Adrenal gland (tissue), 9 donors: ENCODE measurements at regions not wholly inside any gene's neighbourhood (a gene's known extent, or its start where the extent isn't known, plus 50 kb on each side); places are given as distances from the start of the nearest gene placed in this dataset.

Experiments
- DNase-seq, 7 donors: peaks; one replicate each; pipeline ENCODE4 v3.0.0-alpha.2; 2019 to 2020
- H3K27ac ChIP-seq, 5 donors: fragments of 200-600 bp; sonication (generic) in 4 of 5; 1 replicate in 3 of 5; 2 replicates in 2 of 5; pipeline versions ENCODE4 v1.5.1 to v1.8.0; 2016 to 2020; ENCODE audit warnings: mild to moderate bottlenecking in 1 of 5
- H3K27me3 ChIP-seq: fragments of 200-600 bp; 2 replicates; pipeline ENCODE4 v1.8.0; 2021
- H3K36me3 ChIP-seq, 2 donors: fragments of 200-600 bp; replicated peaks in 1 of 2; 1 replicate in 1 of 2; 2 replicates in 1 of 2; pipeline versions ENCODE4 v1.5.1 to v1.8.0; 2018 to 2022
- H3K4me1 ChIP-seq, 2 donors: fragments of 200-600 bp; replicated peaks in 1 of 2; 1 replicate in 1 of 2; 2 replicates in 1 of 2; pipeline versions ENCODE4 v1.5.1 to v1.8.0; 2018 to 2021
- H3K4me3 ChIP-seq, 4 donors: fragments of 200-600 bp; sonication (generic) in 3 of 4; one replicate each; pipeline ENCODE4 v1.5.1; 2016 to 2018
- H3K9me3 ChIP-seq, 3 donors: fragments of 200-600 bp; sonication (generic) in 1 of 3; replicated peaks in 1 of 3; 1 replicate in 2 of 3; 2 replicates in 1 of 3; pipeline versions ENCODE4 v1.5.1 to v1.8.0; 2016 to 2021
- POLR2A ChIP-seq, 2 donors: fragments of 450-650 bp; IDR thresholded peaks; one replicate each; pipeline ENCODE4 v1.6.1; 2017; ENCODE audit warnings: antibody characterized with exemption in 2 of 2, mild to moderate bottlenecking in 2 of 2, moderate library complexity in 1 of 2
- WGBS, 4 donors: extraction: QIAGEN DNeasy Blood & Tissue Kit in 2 of 4; methylation state at CpG; one replicate each; pipeline versions ENCODE4 v1.1.5 to v1.1.7; 2013 to 2017; 5-methylcytosine and 5-hydroxymethylcytosine counted together
- intact Hi-C, 2 donors: fragments of 100-400 bp; cut with DNase I; formaldehyde crosslinking; loops; one replicate each; pipeline versions ENCODE4 v1.14.1 to v1.15.0; 2022 to 2023
- TF ChIP-seq, protein P1 (sequence below), 6 experiments: fragments of 450-650 bp in 4 of 6; fragments of 200-600 bp in 2 of 6; sonication (generic) in 1 of 6; IDR thresholded peaks; 1 replicate in 5 of 6; 2 replicates in 1 of 6; pipeline versions ENCODE4 v1.5.1 to v1.8.0; 2016 to 2021; ENCODE audit warnings: antibody characterized with exemption in 6 of 6, mild to moderate bottlenecking in 2 of 6, moderate library complexity in 1 of 6
- donor health status: healthy with polysubstance abuse.
- donor health status: Bipolar disorder and iron deficiency.
- donor health status: DM: yes; HTN: yes; CAD: no.
- donor health status: DM: no; HTN: no; CAD: no.
- donor health status: DM: no; HTN: no; CAD: no.

DNA sequence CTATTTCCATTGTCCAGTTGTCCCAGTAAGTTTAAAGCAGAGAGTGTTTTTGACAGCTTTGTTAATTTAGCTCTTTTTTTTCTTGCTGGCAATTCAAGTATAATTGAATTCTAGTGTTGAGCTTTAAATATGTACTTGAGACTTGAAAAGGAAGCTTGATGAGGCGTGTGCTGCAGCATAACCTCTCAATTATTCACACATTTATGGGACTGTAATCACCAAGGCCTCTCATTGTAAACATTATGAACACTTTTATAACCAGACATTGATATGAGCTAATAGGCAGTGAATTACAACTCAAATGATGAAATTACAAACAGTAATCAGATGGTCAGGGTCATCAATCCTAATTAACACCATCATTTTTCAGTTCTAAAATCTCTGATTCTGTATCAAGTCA, 378.0 kb upstream of the DDHD1 start:
- DNase-seq: no peak
- H3K9me3 ChIP-seq: no peaks in the 10 kb centered on the region
- no peak overlapping the region for H3K27ac ChIP-seq
- no peaks in the 10 kb centered on the region for H3K4me1 ChIP-seq
- no peaks in the 10 kb centered on the region for H3K27me3 ChIP-seq
- no peak for TF ChIP-seq POLR2A (IDR thresholded peaks at IDR 0.05)
- TF ChIP-seq, protein P1, sequence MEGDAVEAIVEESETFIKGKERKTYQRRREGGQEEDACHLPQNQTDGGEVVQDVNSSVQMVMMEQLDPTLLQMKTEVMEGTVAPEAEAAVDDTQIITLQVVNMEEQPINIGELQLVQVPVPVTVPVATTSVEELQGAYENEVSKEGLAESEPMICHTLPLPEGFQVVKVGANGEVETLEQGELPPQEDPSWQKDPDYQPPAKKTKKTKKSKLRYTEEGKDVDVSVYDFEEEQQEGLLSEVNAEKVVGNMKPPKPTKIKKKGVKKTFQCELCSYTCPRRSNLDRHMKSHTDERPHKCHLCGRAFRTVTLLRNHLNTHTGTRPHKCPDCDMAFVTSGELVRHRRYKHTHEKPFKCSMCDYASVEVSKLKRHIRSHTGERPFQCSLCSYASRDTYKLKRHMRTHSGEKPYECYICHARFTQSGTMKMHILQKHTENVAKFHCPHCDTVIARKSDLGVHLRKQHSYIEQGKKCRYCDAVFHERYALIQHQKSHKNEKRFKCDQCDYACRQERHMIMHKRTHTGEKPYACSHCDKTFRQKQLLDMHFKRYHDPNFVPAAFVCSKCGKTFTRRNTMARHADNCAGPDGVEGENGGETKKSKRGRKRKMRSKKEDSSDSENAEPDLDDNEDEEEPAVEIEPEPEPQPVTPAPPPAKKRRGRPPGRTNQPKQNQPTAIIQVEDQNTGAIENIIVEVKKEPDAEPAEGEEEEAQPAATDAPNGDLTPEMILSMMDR (IDR thresholded peaks at IDR 0.05): no peak
- H3K36me3 ChIP-seq: no peaks in the 10 kb centered on the region
- intact Hi-C loops: loop anchor here in 1 of 2 donors (10.0 kb wide), 1 partner anchor 644 kb away; no protein-coding TSS in a partner anchor
- no peak overlapping the region for H3K4me3 ChIP-seq
- WGBS, 4 donors: 90 to 94% (median 93%) methylated on average over 1 of the region's 1 CpG

DNA sequence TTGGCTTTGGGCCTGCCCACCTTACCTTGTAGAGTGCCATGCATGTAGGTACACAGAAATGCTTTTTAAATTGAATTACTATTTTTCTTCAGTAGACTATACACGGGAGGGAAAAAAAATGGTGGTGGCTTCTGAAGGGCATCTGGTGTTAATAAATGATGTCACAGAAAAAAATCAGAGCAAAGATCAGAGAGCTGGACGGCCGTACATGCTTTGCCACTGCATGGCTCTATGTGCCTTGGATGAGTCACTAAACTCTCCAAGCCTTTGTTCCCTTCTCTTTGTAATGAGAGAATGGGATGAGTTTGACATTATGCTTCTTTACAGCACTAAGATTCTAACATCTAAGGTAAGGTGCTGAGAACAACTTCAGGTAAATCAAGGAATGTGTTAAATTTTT, 376.4 kb upstream of the DDHD1 start:
- intact Hi-C loops: no loop called here
- Histone ChIP-seq H3K4me3 (no peak overlapping the region), H3K9me3 (no peaks in the 10 kb centered on the region), H3K4me1 (no peaks in the 10 kb centered on the region), H3K36me3 (no peaks in the 10 kb centered on the region), H3K27ac (no peak overlapping the region), H3K27me3 (no peaks in the 10 kb centered on the region)
- TF ChIP-seq, protein P1 (IDR thresholded peaks at IDR 0.05): no peak
- no peak for TF ChIP-seq POLR2A (IDR thresholded peaks at IDR 0.05)
- 83 to 87% (median 84%) methylated on average over 3 of the region's 3 CpGs for WGBS, 4 donors
- no peak for DNase-seq

GRCh38 chr14:53528185-53528671, 375.1 kb upstream of the DDHD1 start:
- intact Hi-C loops: no loop called here
- no peaks in the 10 kb centered on the region for H3K36me3 ChIP-seq
- H3K9me3 ChIP-seq: no peaks in the 10 kb centered on the region
- H3K27ac ChIP-seq: no peak overlapping the region
- TF ChIP-seq, protein P1 (IDR thresholded peaks at IDR 0.05): no peak
- no peak for TF ChIP-seq POLR2A (IDR thresholded peaks at IDR 0.05)
- H3K4me1 ChIP-seq: no peaks in the 10 kb centered on the region
- H3K4me3 ChIP-seq: no peak overlapping the region
- H3K27me3 ChIP-seq: no peaks in the 10 kb centered on the region
- 90 to 99% (median 92%) methylated on average over 2 of the region's 2 CpGs for WGBS, 4 donors
- no peak for DNase-seq

- H3K27me3 ChIP-seq: no peaks in the 10 kb centered on the region
- H3K27ac ChIP-seq: no peak overlapping the region
- intact Hi-C loops: no loop called here
- TF ChIP-seq POLR2A (IDR thresholded peaks at IDR 0.05): no peak
- TF ChIP-seq, protein P1 (IDR thresholded peaks at IDR 0.05): no peak
- no peaks in the 10 kb centered on the region for H3K9me3 ChIP-seq
- 70 to 97% (median 86%) methylated on average over 2 to 3 of the region's 3 CpGs for WGBS, 4 donors
- no peaks in the 10 kb centered on the region for H3K36me3 ChIP-seq
- H3K4me1 ChIP-seq: no peaks in the 10 kb centered on the region
- no peak for DNase-seq
- no peak overlapping the region for H3K4me3 ChIP-seq
Observed at GRCh38 chr14:53526200-53526599, 373.1 kb upstream of the DDHD1 start.
